ENCODE measurements at regions not wholly inside any gene's neighbourhood (a gene's known extent, or its start where the extent isn't known, plus 50 kb on each side); places are given as distances from the start of the nearest gene placed in this dataset.

GRCh38 chr16:64823481-64824075, 298.3 kb downstream of the CDH11 start:
- no peak for DNase-seq (ENCODE audit: low spot score)

GRCh38 chr16:64809876-64810629, 311.8 kb downstream of the CDH11 start:
- DNase-seq (ENCODE audit: low spot score) = no peak

GRCh38 chr16:64808474-64808873, 313.4 kb downstream of the CDH11 start:
- DNase-seq (ENCODE audit: low spot score) = no peak

- DNase-seq (ENCODE audit: low spot score) = no peak
Measured at GRCh38 chr16:64791756-64792155, 330.1 kb downstream of the CDH11 start.

GRCh38 chr16:64784635-64785034, 337.2 kb downstream of the CDH11 start:
- DNase-seq (ENCODE audit: low spot score) = no peak

- no peak for DNase-seq (ENCODE audit: low spot score)
Measured at GRCh38 chr16:64782484-64782883, 339.4 kb downstream of the CDH11 start.

GRCh38 chr16:64780445-64780844, 341.4 kb downstream of the CDH11 start:
- no peak for DNase-seq (ENCODE audit: low spot score)

GRCh38 chr16:64778777-64779176, 343.1 kb downstream of the CDH11 start:
- no peak for DNase-seq (ENCODE audit: low spot score)

GRCh38 chr16:64773638-64774037, 348.2 kb downstream of the CDH11 start:
- no peak for DNase-seq (ENCODE audit: low spot score)

- DNase-seq (ENCODE audit: low spot score) = no peak
Measured at GRCh38 chr16:64773184-64773583, 348.7 kb downstream of the CDH11 start.

GRCh38 chr16:64771273-64771672, 350.6 kb downstream of the CDH11 start:
- no peak for DNase-seq (ENCODE audit: low spot score)

- no peak for DNase-seq (ENCODE audit: low spot score)
Measured at GRCh38 chr16:64762211-64762610, 359.7 kb downstream of the CDH11 start.

- no peak for DNase-seq (ENCODE audit: low spot score)
Measured at GRCh38 chr16:64754279-64754678, 367.6 kb downstream of the CDH11 start.

GRCh38 chr16:64751906-64752305, 370.0 kb downstream of the CDH11 start:
- no peak for DNase-seq (ENCODE audit: low spot score)

GRCh38 chr16:64749346-64749745, 372.5 kb downstream of the CDH11 start:
- DNase-seq (ENCODE audit: low spot score) = no peak

- no peak for DNase-seq (ENCODE audit: low spot score)
Measured at GRCh38 chr16:64745258-64745930, 376.5 kb downstream of the CDH11 start.

GRCh38 chr16:64742455-64743223, 379.2 kb downstream of the CDH11 start:
- DNase-seq (ENCODE audit: low spot score) = no peak

GRCh38 chr16:64740261-64740660, 381.6 kb downstream of the CDH11 start:
- DNase-seq (ENCODE audit: low spot score) = no peak

GRCh38 chr16:64738321-64738960, 383.4 kb downstream of the CDH11 start:
- DNase-seq (ENCODE audit: low spot score) = no peak

- DNase-seq (ENCODE audit: low spot score) = no peak
Measured at GRCh38 chr16:64736857-64737256, 385.0 kb downstream of the CDH11 start.

- no peak for DNase-seq (ENCODE audit: low spot score)
Measured at GRCh38 chr16:64731891-64732290, 390.0 kb downstream of the CDH11 start.

GRCh38 chr16:64730261-64730660, 391.6 kb downstream of the CDH11 start:
- no peak for DNase-seq (ENCODE audit: low spot score)
